HEK293 (cell line): ENCODE measurements at regions not wholly inside any gene's neighbourhood (a gene's known extent, or its start where the extent isn't known, plus 50 kb on each side); places are given as distances from the start of the nearest gene placed in this dataset.

Experiments
- CTCF ChIA-PET: fragments of 350-600 bp; formaldehyde crosslinking; extraction: SDS; loops from one replicate; lab custom pipeline; 2021; ENCODE audit warnings: antibody characterized with exemption; lab: Yijun Ruan, JAX
- POLR2A ChIA-PET: fragments of 300-600 bp; formaldehyde crosslinking; extraction: SDS; loops from one replicate; lab custom pipeline; 2020; ENCODE audit warnings: antibody characterized with exemption, inconsistent platforms; lab: Yijun Ruan, JAX
- H3K27ac ChIP-seq: fragments of 200-500 bp; sonication (Bioruptor generic); 2 replicates; pipeline ENCODE4 v1.5.1; 2014; ENCODE audit warnings: low read depth, low read length, control low read depth, inconsistent platforms; ENCODE audit errors: extremely low read depth
- H3K36me3 ChIP-seq, 2 experiments: fragments of 200-500 bp in 1 of 2; sonication (Bioruptor generic) in 1 of 2; 1 replicate in 1 of 2; 2 replicates in 1 of 2; pipeline ENCODE4 v1.5.1; 2014 to 2017; ENCODE audit warnings: inconsistent platforms in 2 of 2, low read length in 2 of 2; ENCODE audit not compliant: control insufficient read depth in 2 of 2, insufficient read depth in 1 of 2
- H3K4me1 ChIP-seq: fragments of 200-500 bp; sonication (Bioruptor generic); 2 replicates; pipeline ENCODE4 v1.5.1; 2014; ENCODE audit warnings: mild to moderate bottlenecking, low read length, inconsistent platforms; ENCODE audit not compliant: control insufficient read depth, insufficient read depth
- H3K4me3 ChIP-seq: 2 replicates; pipeline ENCODE4 v1.5.1; 2011; ENCODE audit warnings: low read depth, mild to moderate bottlenecking, control low read depth, low read length, moderate library complexity
- H3K9me3 ChIP-seq: fragments of 200-500 bp; sonication (Bioruptor generic); 2 replicates; pipeline ENCODE4 v1.5.1; 2014; ENCODE audit warnings: low read depth, low read length, inconsistent platforms; ENCODE audit not compliant: control insufficient read depth, insufficient read depth
- GLI4 ChIP-seq: fragments of 450-650 bp; formaldehyde crosslinking; IDR thresholded peaks from 2 replicates; pipeline ENCODE4 v1.5.1; 2016; ENCODE audit warnings: missing biosample characterization, missing genetic modification characterization
- GLIS1 ChIP-seq: fragments of 450-650 bp; formaldehyde crosslinking; IDR thresholded peaks from 2 replicates; pipeline ENCODE4 v1.5.1; 2016; ENCODE audit warnings: missing biosample characterization, missing genetic modification characterization
- KLF8 ChIP-seq: fragments of 450-650 bp; formaldehyde crosslinking; IDR thresholded peaks from 2 replicates; pipeline ENCODE4 v1.5.1; 2016; ENCODE audit warnings: missing biosample characterization, missing genetic modification characterization
- SCRT1 ChIP-seq: fragments of 450-650 bp; formaldehyde crosslinking; IDR thresholded peaks from 2 replicates; pipeline ENCODE4 v1.5.1; 2016; ENCODE audit warnings: missing biosample characterization, missing genetic modification characterization, borderline replicate concordance
- ZFHX2 ChIP-seq: fragments of 450-650 bp; formaldehyde crosslinking; conservative IDR thresholded peaks from 2 replicates; pipeline ENCODE4 v1.5.1; 2016; ENCODE audit warnings: missing biosample characterization, missing genetic modification characterization
- ZFP69B ChIP-seq: fragments of 450-650 bp; formaldehyde crosslinking; IDR thresholded peaks from 2 replicates; pipeline ENCODE4 v1.5.1; 2016; ENCODE audit warnings: missing biosample characterization, missing genetic modification characterization
- ZNF140 ChIP-seq: fragments of 450-650 bp; formaldehyde crosslinking; IDR thresholded peaks from 2 replicates; pipeline ENCODE4 v1.5.1; 2016; ENCODE audit warnings: missing biosample characterization, missing genetic modification characterization
- ZNF19 ChIP-seq: fragments of 450-650 bp; formaldehyde crosslinking; IDR thresholded peaks from 2 replicates; pipeline ENCODE4; 2016; ENCODE audit warnings: missing biosample characterization, missing genetic modification characterization, low read depth
- ZNF248 ChIP-seq: fragments of 450-650 bp; formaldehyde crosslinking; IDR thresholded peaks from 2 replicates; pipeline ENCODE4 v1.5.1; 2017; ENCODE audit warnings: missing biosample characterization, missing genetic modification characterization
- ZNF311 ChIP-seq: fragments of 450-650 bp; formaldehyde crosslinking; IDR thresholded peaks from 2 replicates; pipeline ENCODE4 v1.5.1; 2017; ENCODE audit warnings: missing biosample characterization, missing genetic modification characterization, borderline replicate concordance
- ZNF426 ChIP-seq: fragments of 450-650 bp; formaldehyde crosslinking; IDR thresholded peaks from 2 replicates; pipeline ENCODE4 v1.5.1; 2017; ENCODE audit warnings: missing biosample characterization, missing genetic modification characterization, mild to moderate bottlenecking, inconsistent platforms, moderate library complexity
- ZNF473 ChIP-seq: fragments of 450-650 bp; formaldehyde crosslinking; IDR thresholded peaks from 2 replicates; pipeline ENCODE4 v1.5.1; 2017; ENCODE audit warnings: missing biosample characterization, missing genetic modification characterization
- ZNF544 ChIP-seq: fragments of 450-650 bp; formaldehyde crosslinking; IDR thresholded peaks from 2 replicates; pipeline ENCODE4 v1.5.0; 2017; ENCODE audit warnings: missing biosample characterization, missing genetic modification characterization
- ZNF621 ChIP-seq: fragments of 450-650 bp; formaldehyde crosslinking; IDR thresholded peaks from 2 replicates; pipeline ENCODE4 v1.5.1; 2017; ENCODE audit warnings: missing biosample characterization, missing genetic modification characterization
- ZNF624 ChIP-seq: fragments of 450-650 bp; formaldehyde crosslinking; IDR thresholded peaks from 2 replicates; pipeline ENCODE4 v1.5.1; 2017; ENCODE audit warnings: missing biosample characterization, missing genetic modification characterization
- ZNF626 ChIP-seq: fragments of 450-650 bp; sonication (Bioruptor Pico); formaldehyde crosslinking; IDR thresholded peaks from 2 replicates; pipeline ENCODE4 v1.5.1; 2018; ENCODE audit warnings: missing biosample characterization, missing genetic modification characterization, inconsistent platforms
- ZNF658 ChIP-seq: fragments of 450-650 bp; formaldehyde crosslinking; IDR thresholded peaks from 2 replicates; pipeline ENCODE4; 2016; ENCODE audit warnings: missing biosample characterization, missing genetic modification characterization
- ZNF670 ChIP-seq: fragments of 450-650 bp; formaldehyde crosslinking; IDR thresholded peaks from 2 replicates; pipeline ENCODE4 v1.5.1; 2016; ENCODE audit warnings: missing biosample characterization, missing genetic modification characterization, low read depth
- ZNF777 ChIP-seq: fragments of 450-650 bp; formaldehyde crosslinking; IDR thresholded peaks from 2 replicates; pipeline ENCODE4 v1.5.1; 2017; ENCODE audit warnings: missing biosample characterization, missing genetic modification characterization, borderline replicate concordance
- ZNF843 ChIP-seq: fragments of 450-650 bp; formaldehyde crosslinking; IDR thresholded peaks from 2 replicates; pipeline ENCODE4 v1.5.1; 2016; ENCODE audit warnings: missing biosample characterization, missing genetic modification characterization
- TF ChIP-seq, protein P1 (sequence below): fragments of 450-650 bp; formaldehyde crosslinking; IDR thresholded peaks from 2 replicates; pipeline ENCODE4 v1.5.1; 2017; ENCODE audit warnings: missing biosample characterization, missing genetic modification characterization
- TF ChIP-seq, protein P2 (sequence below): fragments of 450-650 bp; formaldehyde crosslinking; conservative IDR thresholded peaks from 2 replicates; pipeline ENCODE4 v1.5.1; 2016; ENCODE audit warnings: low read depth, missing biosample characterization, missing genetic modification characterization
- TF ChIP-seq, protein P3 (sequence below): fragments of 450-650 bp; formaldehyde crosslinking; IDR thresholded peaks from 2 replicates; pipeline ENCODE4 v1.5.1; 2016; ENCODE audit warnings: missing biosample characterization, missing genetic modification characterization
- TF ChIP-seq, protein P4 (sequence below): fragments of 450-650 bp; formaldehyde crosslinking; IDR thresholded peaks from 2 replicates; pipeline ENCODE4 v1.5.1; 2016; ENCODE audit warnings: missing biosample characterization, missing genetic modification characterization

DNA sequence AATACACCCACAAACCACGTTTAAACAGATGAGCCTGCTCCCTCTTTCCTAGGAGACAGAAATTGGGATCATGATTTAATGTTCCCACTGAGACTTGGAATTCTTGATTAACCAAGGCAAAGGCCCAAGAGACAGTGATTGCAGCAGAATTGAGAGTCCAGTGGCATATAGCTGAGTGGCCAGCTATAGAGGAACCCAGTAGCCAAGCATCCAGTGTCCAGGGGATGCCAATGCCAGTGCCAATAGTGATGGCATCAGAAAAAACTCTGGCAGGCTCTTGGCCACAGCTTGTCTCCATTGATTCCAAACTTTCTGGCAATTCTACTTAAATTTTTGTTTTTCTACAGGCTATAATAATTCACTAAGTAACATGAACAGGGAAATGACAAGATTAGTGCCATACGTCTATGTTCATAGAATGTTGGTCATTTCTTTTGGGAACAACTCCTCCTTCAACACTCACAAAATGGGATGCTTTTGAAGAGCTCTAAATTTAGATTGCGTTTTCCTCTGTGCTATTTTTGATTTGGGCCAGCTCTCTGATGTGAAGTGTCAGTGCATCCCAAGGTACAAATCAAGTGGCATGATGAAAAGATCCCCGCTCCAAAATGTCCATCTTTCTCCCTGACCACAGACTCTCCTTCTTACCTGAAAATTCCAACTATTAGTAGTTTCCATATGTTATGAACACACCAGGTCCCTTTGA is 83.1 kb upstream of the A1CF start:
- no peaks in the 10 kb centered on the region for H3K9me3 ChIP-seq
- POLR2A ChIA-PET = no interaction called here
- H3K4me3 ChIP-seq = no peak overlapping the region
- H3K36me3 ChIP-seq = no peaks in the 10 kb centered on the region
- CTCF ChIA-PET = no interaction called here
- TF ChIP-seq SCRT1 (tag by site-specific recombination) = no peak
- TF ChIP-seq GLI4 (tag by site-specific recombination) = no peak
- TF ChIP-seq ZNF248 = no peak
- TF ChIP-seq GLIS1 (tag by site-specific recombination) = no peak
- TF ChIP-seq ZNF426 (tag by site-specific recombination) = no peak
- TF ChIP-seq ZNF624 (tag by site-specific recombination) = no peak
- H3K27ac ChIP-seq = no peak overlapping the region
- H3K4me1 ChIP-seq = no peaks in the 10 kb centered on the region

DNA sequence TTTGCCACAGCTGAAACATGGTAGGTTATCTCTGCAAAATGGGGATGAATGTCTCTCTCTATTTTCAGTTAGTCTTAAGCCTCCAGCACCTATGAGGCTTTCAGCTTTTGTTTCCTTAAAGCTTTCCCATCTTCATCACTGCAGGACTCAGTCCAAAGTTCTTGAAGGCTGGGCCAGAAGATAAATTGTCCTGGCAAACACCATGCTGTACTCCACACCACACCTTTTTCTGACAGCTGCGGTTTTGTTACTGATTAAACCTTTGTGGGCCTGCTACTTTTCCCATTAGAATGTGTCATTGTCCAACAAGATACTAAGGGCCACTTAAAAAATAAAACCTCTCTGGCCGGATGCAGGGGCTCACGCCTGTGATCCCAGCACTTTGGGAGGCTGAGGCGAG is 87.2 kb upstream of the A1CF start:
- Histone ChIP-seq H3K4me3 (no peak overlapping the region), H3K9me3 (no peaks in the 10 kb centered on the region), H3K27ac (no peak overlapping the region), H3K36me3 (no peaks in the 10 kb centered on the region), H3K4me1 (no peaks in the 10 kb centered on the region)
- CTCF ChIA-PET = interaction anchor here (0.6 kb wide), 1 partner anchor 1333 kb away, joined by 6 read pairs; no protein-coding TSS in a partner anchor
- POLR2A ChIA-PET = no interaction called here
- TF ChIP-seq KLF8 = no peak
- no peak for TF ChIP-seq ZNF621
- TF ChIP-seq ZNF658 = no peak
- no peak for TF ChIP-seq ZNF544 (tag by site-specific recombination)
- TF ChIP-seq ZFHX2 (tag by site-specific recombination) = no peak
- TF ChIP-seq, protein P1, sequence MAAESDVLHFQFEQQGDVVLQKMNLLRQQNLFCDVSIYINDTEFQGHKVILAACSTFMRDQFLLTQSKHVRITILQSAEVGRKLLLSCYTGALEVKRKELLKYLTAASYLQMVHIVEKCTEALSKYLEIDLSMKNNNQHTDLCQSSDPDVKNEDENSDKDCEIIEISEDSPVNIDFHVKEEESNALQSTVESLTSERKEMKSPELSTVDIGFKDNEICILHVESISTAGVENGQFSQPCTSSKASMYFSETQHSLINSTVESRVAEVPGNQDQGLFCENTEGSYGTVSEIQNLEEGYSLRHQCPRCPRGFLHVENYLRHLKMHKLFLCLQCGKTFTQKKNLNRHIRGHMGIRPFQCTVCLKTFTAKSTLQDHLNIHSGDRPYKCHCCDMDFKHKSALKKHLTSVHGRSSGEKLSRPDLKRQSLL (tag by site-specific recombination) = no peak
- no peak for TF ChIP-seq ZNF19
- no peak for TF ChIP-seq ZNF140 (tag by site-specific recombination)
- no peak for TF ChIP-seq ZNF473 (tag by site-specific recombination)
- no peak for TF ChIP-seq ZNF670 (tag by site-specific recombination)
- TF ChIP-seq ZNF311 (tag by site-specific recombination) = no peak
- no peak for TF ChIP-seq ZNF626 (tag by site-specific recombination)
- no peak for TF ChIP-seq ZNF843 (tag by site-specific recombination)
- TF ChIP-seq ZFP69B (tag by site-specific recombination) = no peak
- TF ChIP-seq, protein P2, sequence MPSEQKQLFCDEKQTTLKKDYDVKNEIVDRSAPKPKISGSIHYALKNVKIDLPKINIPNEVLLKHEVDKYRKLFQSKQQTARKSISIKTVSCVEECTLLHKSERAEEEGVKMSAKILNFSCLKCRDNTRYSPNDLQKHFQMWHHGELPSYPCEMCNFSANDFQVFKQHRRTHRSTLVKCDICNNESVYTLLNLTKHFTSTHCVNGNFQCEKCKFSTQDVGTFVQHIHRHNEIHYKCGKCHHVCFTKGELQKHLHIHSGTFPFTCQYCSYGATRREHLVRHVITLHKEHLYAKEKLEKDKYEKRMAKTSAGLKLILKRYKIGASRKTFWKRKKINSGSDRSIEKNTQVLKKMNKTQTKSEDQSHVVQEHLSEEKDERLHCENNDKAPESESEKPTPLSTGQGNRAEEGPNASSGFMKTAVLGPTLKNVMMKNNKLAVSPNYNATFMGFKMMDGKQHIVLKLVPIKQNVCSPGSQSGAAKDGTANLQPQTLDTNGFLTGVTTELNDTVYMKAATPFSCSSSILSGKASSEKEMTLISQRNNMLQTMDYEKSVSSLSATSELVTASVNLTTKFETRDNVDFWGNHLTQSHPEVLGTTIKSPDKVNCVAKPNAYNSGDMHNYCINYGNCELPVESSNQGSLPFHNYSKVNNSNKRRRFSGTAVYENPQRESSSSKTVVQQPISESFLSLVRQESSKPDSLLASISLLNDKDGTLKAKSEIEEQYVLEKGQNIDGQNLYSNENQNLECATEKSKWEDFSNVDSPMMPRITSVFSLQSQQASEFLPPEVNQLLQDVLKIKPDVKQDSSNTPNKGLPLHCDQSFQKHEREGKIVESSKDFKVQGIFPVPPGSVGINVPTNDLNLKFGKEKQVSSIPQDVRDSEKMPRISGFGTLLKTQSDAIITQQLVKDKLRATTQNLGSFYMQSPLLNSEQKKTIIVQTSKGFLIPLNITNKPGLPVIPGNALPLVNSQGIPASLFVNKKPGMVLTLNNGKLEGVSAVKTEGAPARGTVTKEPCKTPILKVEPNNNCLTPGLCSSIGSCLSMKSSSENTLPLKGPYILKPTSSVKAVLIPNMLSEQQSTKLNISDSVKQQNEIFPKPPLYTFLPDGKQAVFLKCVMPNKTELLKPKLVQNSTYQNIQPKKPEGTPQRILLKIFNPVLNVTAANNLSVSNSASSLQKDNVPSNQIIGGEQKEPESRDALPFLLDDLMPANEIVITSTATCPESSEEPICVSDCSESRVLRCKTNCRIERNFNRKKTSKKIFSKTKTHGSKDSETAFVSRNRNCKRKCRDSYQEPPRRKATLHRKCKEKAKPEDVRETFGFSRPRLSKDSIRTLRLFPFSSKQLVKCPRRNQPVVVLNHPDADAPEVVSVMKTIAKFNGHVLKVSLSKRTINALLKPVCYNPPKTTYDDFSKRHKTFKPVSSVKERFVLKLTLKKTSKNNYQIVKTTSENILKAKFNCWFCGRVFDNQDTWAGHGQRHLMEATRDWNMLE (tag by site-specific recombination) = no peak
- TF ChIP-seq, protein P3, sequence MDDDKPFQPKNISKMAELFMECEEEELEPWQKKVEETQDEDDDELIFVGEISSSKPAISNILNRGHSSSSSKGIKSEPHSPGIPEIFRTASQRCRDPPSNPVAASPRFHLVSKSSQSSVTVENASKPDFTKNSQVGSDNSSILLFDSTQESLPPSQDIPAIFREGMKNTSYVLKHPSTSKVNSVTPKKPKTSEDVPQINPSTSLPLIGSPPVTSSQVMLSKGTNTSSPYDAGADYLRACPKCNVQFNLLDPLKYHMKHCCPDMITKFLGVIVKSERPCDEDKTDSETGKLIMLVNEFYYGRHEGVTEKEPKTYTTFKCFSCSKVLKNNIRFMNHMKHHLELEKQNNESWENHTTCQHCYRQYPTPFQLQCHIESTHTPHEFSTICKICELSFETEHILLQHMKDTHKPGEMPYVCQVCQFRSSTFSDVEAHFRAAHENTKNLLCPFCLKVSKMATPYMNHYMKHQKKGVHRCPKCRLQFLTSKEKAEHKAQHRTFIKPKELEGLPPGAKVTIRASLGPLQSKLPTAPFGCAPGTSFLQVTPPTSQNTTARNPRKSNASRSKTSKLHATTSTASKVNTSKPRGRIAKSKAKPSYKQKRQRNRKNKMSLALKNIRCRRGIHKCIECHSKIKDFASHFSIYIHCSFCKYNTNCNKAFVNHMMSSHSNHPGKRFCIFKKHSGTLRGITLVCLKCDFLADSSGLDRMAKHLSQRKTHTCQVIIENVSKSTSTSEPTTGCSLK (tag by site-specific recombination) = no peak
- TF ChIP-seq ZNF777 (tag by site-specific recombination) = no peak
- TF ChIP-seq, protein P4, sequence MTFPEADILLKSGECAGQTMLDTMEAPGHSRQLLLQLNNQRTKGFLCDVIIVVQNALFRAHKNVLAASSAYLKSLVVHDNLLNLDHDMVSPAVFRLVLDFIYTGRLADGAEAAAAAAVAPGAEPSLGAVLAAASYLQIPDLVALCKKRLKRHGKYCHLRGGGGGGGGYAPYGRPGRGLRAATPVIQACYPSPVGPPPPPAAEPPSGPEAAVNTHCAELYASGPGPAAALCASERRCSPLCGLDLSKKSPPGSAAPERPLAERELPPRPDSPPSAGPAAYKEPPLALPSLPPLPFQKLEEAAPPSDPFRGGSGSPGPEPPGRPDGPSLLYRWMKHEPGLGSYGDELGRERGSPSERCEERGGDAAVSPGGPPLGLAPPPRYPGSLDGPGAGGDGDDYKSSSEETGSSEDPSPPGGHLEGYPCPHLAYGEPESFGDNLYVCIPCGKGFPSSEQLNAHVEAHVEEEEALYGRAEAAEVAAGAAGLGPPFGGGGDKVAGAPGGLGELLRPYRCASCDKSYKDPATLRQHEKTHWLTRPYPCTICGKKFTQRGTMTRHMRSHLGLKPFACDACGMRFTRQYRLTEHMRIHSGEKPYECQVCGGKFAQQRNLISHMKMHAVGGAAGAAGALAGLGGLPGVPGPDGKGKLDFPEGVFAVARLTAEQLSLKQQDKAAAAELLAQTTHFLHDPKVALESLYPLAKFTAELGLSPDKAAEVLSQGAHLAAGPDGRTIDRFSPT (tag by site-specific recombination) = no peak
